Breast epithelium (tissue), 4 donors: ENCODE measurements at regions not wholly inside any gene's neighbourhood (a gene's known extent, or its start where the extent isn't known, plus 50 kb on each side); places are given as distances from the start of the nearest gene placed in this dataset.

Source experiments
- DNase-seq, 2 donors: peaks; one replicate each; pipeline ENCODE4 v3.0.0-alpha.2; 2019; ENCODE audit warnings: low spot score in 2 of 2
- H3K27ac ChIP-seq, 2 donors: fragments of 200-600 bp; sonication (generic) in 1 of 2; one replicate each; pipeline ENCODE4 v1.5.1; 2016 to 2019; ENCODE audit warnings: mild to moderate bottlenecking in 1 of 2
- H3K27me3 ChIP-seq, 2 donors: fragments of 200-600 bp; sonication (generic) in 1 of 2; one replicate each; pipeline versions ENCODE4 v1.5.1 to v1.6.0; 2017 to 2019; ENCODE audit warnings: control low read depth in 1 of 2, mild to moderate bottlenecking in 1 of 2
- H3K36me3 ChIP-seq: fragments of 200-600 bp; one replicate; pipeline ENCODE4 v1.5.1; 2019
- H3K4me1 ChIP-seq, 2 donors: fragments of 200-600 bp; sonication (generic); one replicate each; pipeline ENCODE4 v1.5.1; 2016 to 2019; ENCODE audit warnings: control low read depth in 1 of 2
- H3K4me3 ChIP-seq, 3 donors: fragments of 200-600 bp; sonication (generic); 1 replicate in 2 of 3; 2 replicates in 1 of 3; pipeline ENCODE4 v1.5.1; 2016 to 2019; ENCODE audit warnings: mild to moderate bottlenecking in 3 of 3, moderate library complexity in 2 of 3
- H3K9me3 ChIP-seq, 2 donors: fragments of 200-600 bp; sonication (generic) in 1 of 2; one replicate each; pipeline ENCODE4 v1.5.1; 2016 to 2019; ENCODE audit warnings: control low read depth in 1 of 2
- CTCF ChIP-seq, 3 donors: fragments of 450-650 bp; IDR thresholded peaks; one replicate each; pipeline ENCODE4 v1.5.1; 2016 to 2017; ENCODE audit warnings: antibody characterized with exemption in 3 of 3, mild to moderate bottlenecking in 3 of 3, moderate library complexity in 3 of 3
- POLR2A ChIP-seq: fragments of 450-650 bp; IDR thresholded peaks from one replicate; pipeline ENCODE4 v1.6.1; 2016; ENCODE audit warnings: antibody characterized with exemption, mild to moderate bottlenecking, moderate library complexity
- POLR2AphosphoS5 ChIP-seq, 3 donors: sonication (generic); formaldehyde crosslinking; IDR thresholded peaks; one replicate each; pipeline ENCODE4 v1.6.1; 2017; ENCODE audit warnings: antibody characterized with exemption in 3 of 3
- intact Hi-C: fragments of 100-400 bp; cut with DNase I; formaldehyde crosslinking; loops from one replicate; pipeline ENCODE4 v1.15.1; 2023; ENCODE audit warnings: low total_unique reads

GRCh38 chr10:45147000-45147399, 146.3 kb downstream of the ZNF22 start:
- Histone ChIP-seq H3K4me3 (no peak overlapping the region), H3K4me1 (no peaks in the 10 kb centered on the region), H3K27ac (no peak overlapping the region), H3K36me3 (no peaks in the 10 kb centered on the region), H3K9me3 (no peaks in the 10 kb centered on the region), H3K27me3 (no peaks in the 10 kb centered on the region)
- DNase-seq: no peak
- TF ChIP-seq POLR2A (no peak), CTCF (IDR thresholded peaks at IDR 0.05) (no peak), POLR2AphosphoS5 (IDR thresholded peaks at IDR 0.05) (no peak)
- intact Hi-C loops: no loop called here

GRCh38 chr10:45150997-45151396, 150.3 kb downstream of the ZNF22 start:
- DNase-seq: no peak
- Histone ChIP-seq H3K36me3 (no peaks in the 10 kb centered on the region), H3K27me3 (no peaks in the 10 kb centered on the region), H3K9me3 (no peaks in the 10 kb centered on the region), H3K4me3 (no peak overlapping the region), H3K27ac (no peak overlapping the region), H3K4me1 (no peaks in the 10 kb centered on the region)
- intact Hi-C loops: no loop called here
- TF ChIP-seq POLR2AphosphoS5 (IDR thresholded peaks at IDR 0.05): no peak
- no peak for TF ChIP-seq POLR2A
- no peak for TF ChIP-seq CTCF (IDR thresholded peaks at IDR 0.05)

- Histone ChIP-seq H3K4me1 (no peaks in the 10 kb centered on the region), H3K27ac (no peak overlapping the region), H3K27me3 (no peaks in the 10 kb centered on the region), H3K4me3 (no peak overlapping the region), H3K9me3 (no peaks in the 10 kb centered on the region), H3K36me3 (no peaks in the 10 kb centered on the region)
- DNase-seq: no peak
- no peak for TF ChIP-seq POLR2A
- no peak for TF ChIP-seq CTCF (IDR thresholded peaks at IDR 0.05)
- no peak for TF ChIP-seq POLR2AphosphoS5 (IDR thresholded peaks at IDR 0.05)
- intact Hi-C loops: no loop called here
These were observed 150.9 kb downstream of the ZNF22 start for GRCh38 chr10:45151467-45152214.

GRCh38 chr10:45152726-45153125, 152.0 kb downstream of the ZNF22 start:
- no peak overlapping the region for H3K27ac ChIP-seq
- intact Hi-C loops: no loop called here
- no peaks in the 10 kb centered on the region for H3K4me1 ChIP-seq
- H3K4me3 ChIP-seq: no peak overlapping the region
- H3K27me3 ChIP-seq: no peaks in the 10 kb centered on the region
- H3K9me3 ChIP-seq: no peaks in the 10 kb centered on the region
- no peak for TF ChIP-seq POLR2A
- no peak for TF ChIP-seq POLR2AphosphoS5 (IDR thresholded peaks at IDR 0.05)
- TF ChIP-seq CTCF (IDR thresholded peaks at IDR 0.05): no peak
- no peak for DNase-seq
- no peaks in the 10 kb centered on the region for H3K36me3 ChIP-seq

GRCh38 chr10:45154502-45154901, 153.8 kb downstream of the ZNF22 start:
- H3K4me1 ChIP-seq: no peaks in the 10 kb centered on the region
- H3K9me3 ChIP-seq: no peaks in the 10 kb centered on the region
- H3K27me3 ChIP-seq: no peaks in the 10 kb centered on the region
- H3K36me3 ChIP-seq: no peaks in the 10 kb centered on the region
- no peak overlapping the region for H3K27ac ChIP-seq
- no peak for DNase-seq
- intact Hi-C loops: no loop called here
- no peak for TF ChIP-seq CTCF (IDR thresholded peaks at IDR 0.05)
- no peak for TF ChIP-seq POLR2AphosphoS5 (IDR thresholded peaks at IDR 0.05)
- no peak for TF ChIP-seq POLR2A
- H3K4me3 ChIP-seq: no peak overlapping the region
